Motor neuron (in vitro differentiated cells): ENCODE measurements at regions not wholly inside any gene's neighbourhood (a gene's known extent, or its start where the extent isn't known, plus 50 kb on each side); places are given as distances from the start of the nearest gene placed in this dataset.
"Not testable (repeated sequence)": the region's sequence is repeated elsewhere in the genome, so short reads cannot be mapped to it uniquely, and the experiment has no call there.

ENCODE experiments used
- ATAC-seq, 8 experiments: fragments of 200-7000 bp; cut with Tn5 transposase; replicated peaks in 6 of 8; 2 replicates each; pipeline ENCODE4 v1.8.0; 2021; ENCODE audit warnings: mild to moderate bottlenecking in 8 of 8, moderate library complexity in 8 of 8
- H3K27ac ChIP-seq, 2 donors: fragments of 250-450 bp; sonication (Bioruptor Pico); 2 replicates each; pipeline ENCODE4 v1.9.0; 2021; ENCODE audit warnings: antibody characterized with exemption in 2 of 2, mild to moderate bottlenecking in 2 of 2, moderate library complexity in 1 of 2
- H3K4me1 ChIP-seq, 2 donors: fragments of 250-450 bp; sonication (Bioruptor Pico); replicated peaks in 1 of 2; 2 replicates each; pipeline ENCODE4 v1.6.1; 2021; ENCODE audit warnings: antibody characterized with exemption in 2 of 2, mild to moderate bottlenecking in 2 of 2, moderate library complexity in 1 of 2
- H3K4me3 ChIP-seq, 5 donors: fragments of 250-450 bp; sonication (Bioruptor Pico); 2 replicates each; pipeline ENCODE4 v1.9.0; 2021; ENCODE audit warnings: antibody characterized with exemption in 5 of 5, mild to moderate bottlenecking in 5 of 5, moderate library complexity in 4 of 5
- WGBS, 10 experiments: fragments of 450-650 bp; shearing (Covaris generic); methylation state at CpG; one replicate each; pipeline ENCODE4 v1.0.0; 2022; 5-methylcytosine and 5-hydroxymethylcytosine counted together
- in situ Hi-C, 9 experiments: fragments of 400-800 bp; cut with MboI; loops; one replicate each; pipeline ENCODE4 v1.15.0; 2021; ENCODE audit warnings: low sequenced_read_pairs in 9 of 9, low pct_unique_long_range_greater_than_20kb in 2 of 9; ENCODE audit not compliant: unreplicated experiment in 9 of 9

DNA sequence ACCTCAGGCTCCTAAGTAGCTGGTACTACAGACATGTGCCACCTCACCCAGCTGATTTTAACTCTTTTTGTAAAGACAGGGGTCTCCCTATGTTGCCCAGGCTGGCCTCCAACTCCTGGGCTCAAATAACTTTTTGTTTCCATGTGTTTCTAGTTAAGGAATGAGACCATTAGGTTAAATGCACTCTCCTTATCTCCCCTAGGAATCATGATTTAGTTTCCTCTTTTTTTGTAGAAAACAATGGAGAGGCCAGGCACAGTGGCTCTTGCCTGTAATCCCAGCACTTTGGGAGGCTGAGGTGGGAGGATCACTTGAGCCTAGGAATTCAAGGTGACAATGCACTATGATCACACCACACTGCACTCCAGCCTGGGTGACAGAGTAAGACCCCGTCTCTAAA is 198.8 kb upstream of the C2CD4B start:
- in situ Hi-C loops, result no loop called here
- WGBS, 10 experiments, result 0 to 100% (median 83%) methylated on average over 1 of the region's 1 CpG; no CpG with 5 or more reads in 4 of the 10 experiments
- no peak overlapping the region for H3K4me3 ChIP-seq
- no peak for ATAC-seq
- H3K27ac ChIP-seq, result no peak overlapping the region
- H3K4me1 ChIP-seq, result peaks cover 4 to 19% of the 10 kb centered on the region in 2 donors

GRCh38 chr15:62365795-62366442 is 200.8 kb upstream of the C2CD4B start:
- ATAC-seq, result peak in 3 of 8 experiments; percentile 39 to 57 (median 52)
- in situ Hi-C loops, result no loop called here
- no peak overlapping the region for H3K4me3 ChIP-seq
- WGBS, 10 experiments, result 0 to 100% (median 60%) methylated on average over 1 to 3 of the region's 4 CpGs; no CpG with 5 or more reads in 1 of the 10 experiments
- peaks cover 0 to 4% of the 10 kb centered on the region in 2 donors for H3K4me1 ChIP-seq
- H3K27ac ChIP-seq, result no peak overlapping the region

DNA sequence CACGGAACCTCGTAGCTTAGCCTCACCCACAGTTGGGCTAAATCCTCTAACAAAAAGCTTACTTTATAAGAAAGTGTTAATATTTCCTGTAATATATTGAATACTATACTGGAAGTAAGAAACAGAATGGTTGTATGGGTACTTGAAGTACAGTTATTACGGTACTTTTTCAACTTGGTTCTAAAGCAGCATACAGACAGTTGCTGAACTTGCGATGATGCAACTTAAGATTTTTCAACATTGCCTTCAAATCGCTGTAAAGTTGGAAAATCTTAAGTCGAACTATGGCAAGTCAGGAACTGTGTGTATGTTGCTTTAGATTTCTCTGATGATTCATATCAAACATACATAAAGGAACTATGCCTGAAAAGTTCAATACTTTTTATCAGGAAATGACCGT is 204.4 kb upstream of the C2CD4B start:
- WGBS, 10 experiments, result 58 to 100% (median 77%) methylated on average over 2 to 7 of the region's 7 CpGs
- in situ Hi-C loops, result no loop called here
- Histone ChIP-seq H3K27ac (no peak overlapping the region), H3K4me3 (no peak overlapping the region), H3K4me1 (no peaks in the 10 kb centered on the region)
- no peak for ATAC-seq

- ATAC-seq, result peak in 2 of 8 experiments; percentile 70 to 78
- H3K27ac ChIP-seq, in situ Hi-C loops, H3K4me1 ChIP-seq, H3K4me3 ChIP-seq: not testable (repeated sequence)
- 17 to 100% (median 83%) methylated on average over 1 to 3 of the region's 4 CpGs; no CpG with 5 or more reads in 5 of the 10 experiments for WGBS, 10 experiments
These were observed 206.6 kb upstream of the C2CD4B start for GRCh38 chr15:62371683-62372082.

DNA sequence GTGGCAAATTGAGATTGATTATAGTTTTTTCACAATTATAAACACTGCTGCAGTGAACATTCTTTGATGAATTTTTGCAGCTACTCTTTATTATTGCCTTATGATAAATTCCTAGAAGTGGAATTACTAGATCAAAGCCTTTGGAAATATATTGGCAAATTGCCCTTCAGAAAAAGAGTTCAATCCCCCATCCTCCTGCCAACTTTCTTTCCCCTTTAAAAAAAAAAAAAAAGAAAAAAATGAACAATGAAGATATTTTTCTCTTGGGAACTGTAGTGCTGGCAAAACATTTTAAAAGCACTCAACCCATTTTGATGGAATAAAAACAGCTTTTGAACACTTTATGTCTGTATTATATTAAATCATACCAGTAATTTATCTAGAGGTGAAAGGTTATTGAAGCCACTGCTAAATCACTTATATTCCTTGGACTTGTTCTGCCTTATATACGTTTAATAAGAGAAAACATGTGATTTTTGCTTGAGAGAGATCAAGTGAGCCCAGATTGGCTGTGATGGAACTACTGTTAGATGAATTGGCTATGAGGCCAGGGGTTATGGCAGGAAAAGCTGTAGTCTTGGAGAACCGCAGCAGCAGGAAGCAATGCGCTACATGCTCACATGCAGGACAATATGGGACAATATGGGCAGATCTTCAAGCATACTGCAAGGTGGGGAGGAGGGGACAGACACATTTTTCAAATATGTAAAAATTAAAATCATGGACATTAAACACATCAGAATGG is 212.8 kb upstream of the C2CD4B start:
- H3K4me3 ChIP-seq, result no peak overlapping the region
- 20 to 100% (median 65%) methylated on average over 1 to 3 of the region's 3 CpGs for WGBS, 10 experiments
- no peak for ATAC-seq
- H3K27ac ChIP-seq, result no peak overlapping the region
- H3K4me1 ChIP-seq, result peaks cover 0 to 9% of the 10 kb centered on the region in 2 donors
- in situ Hi-C loops, result loop anchor here in 1 of 9 experiments (25.0 kb wide), 1 partner anchor 359 kb away; no protein-coding TSS in a partner anchor

- Histone ChIP-seq H3K27ac (no peak overlapping the region), H3K4me3 (no peak overlapping the region), H3K4me1 (peaks cover 0 to 9% of the 10 kb centered on the region in 2 donors)
- ATAC-seq, result no peak
- in situ Hi-C loops, result loop anchor here in 1 of 9 experiments (25.0 kb wide), 1 partner anchor 358 kb away; no protein-coding TSS in a partner anchor
- WGBS, 10 experiments, result 7 to 100% (median 63%) methylated on average over 1 to 5 of the region's 5 CpGs; no CpG with 5 or more reads in 1 of the 10 experiments
These were observed 213.8 kb upstream of the C2CD4B start for GRCh38 chr15:62378772-62379498.

GRCh38 chr15:62380011-62380410 is 214.9 kb upstream of the C2CD4B start:
- peaks cover 0 to 9% of the 10 kb centered on the region in 2 donors for H3K4me1 ChIP-seq
- no peak overlapping the region for H3K27ac ChIP-seq
- WGBS, 10 experiments, result 0 to 100% (median 59%) methylated on average over 1 to 2 of the region's 4 CpGs; no CpG with 5 or more reads in 6 of the 10 experiments
- in situ Hi-C loops, result loop anchor here in 1 of 9 experiments (25.0 kb wide), 1 partner anchor 357 kb away; no protein-coding TSS in a partner anchor
- ATAC-seq, result no peak
- H3K4me3 ChIP-seq, result no peak overlapping the region

- no peak overlapping the region for H3K27ac ChIP-seq
- WGBS, 10 experiments, result 63 to 88% (median 83%) methylated on average over 1 of the region's 1 CpG; no CpG with 5 or more reads in 5 of the 10 experiments
- in situ Hi-C loops, result loop anchor here in 1 of 9 experiments (25.0 kb wide), 1 partner anchor 355 kb away; no protein-coding TSS in a partner anchor
- H3K4me3 ChIP-seq, result no peak overlapping the region
- ATAC-seq, result no peak
- peaks cover 0 to 9% of the 10 kb centered on the region in 2 donors for H3K4me1 ChIP-seq
These were observed 217.0 kb upstream of the C2CD4B start for GRCh38 chr15:62382046-62382445.

DNA sequence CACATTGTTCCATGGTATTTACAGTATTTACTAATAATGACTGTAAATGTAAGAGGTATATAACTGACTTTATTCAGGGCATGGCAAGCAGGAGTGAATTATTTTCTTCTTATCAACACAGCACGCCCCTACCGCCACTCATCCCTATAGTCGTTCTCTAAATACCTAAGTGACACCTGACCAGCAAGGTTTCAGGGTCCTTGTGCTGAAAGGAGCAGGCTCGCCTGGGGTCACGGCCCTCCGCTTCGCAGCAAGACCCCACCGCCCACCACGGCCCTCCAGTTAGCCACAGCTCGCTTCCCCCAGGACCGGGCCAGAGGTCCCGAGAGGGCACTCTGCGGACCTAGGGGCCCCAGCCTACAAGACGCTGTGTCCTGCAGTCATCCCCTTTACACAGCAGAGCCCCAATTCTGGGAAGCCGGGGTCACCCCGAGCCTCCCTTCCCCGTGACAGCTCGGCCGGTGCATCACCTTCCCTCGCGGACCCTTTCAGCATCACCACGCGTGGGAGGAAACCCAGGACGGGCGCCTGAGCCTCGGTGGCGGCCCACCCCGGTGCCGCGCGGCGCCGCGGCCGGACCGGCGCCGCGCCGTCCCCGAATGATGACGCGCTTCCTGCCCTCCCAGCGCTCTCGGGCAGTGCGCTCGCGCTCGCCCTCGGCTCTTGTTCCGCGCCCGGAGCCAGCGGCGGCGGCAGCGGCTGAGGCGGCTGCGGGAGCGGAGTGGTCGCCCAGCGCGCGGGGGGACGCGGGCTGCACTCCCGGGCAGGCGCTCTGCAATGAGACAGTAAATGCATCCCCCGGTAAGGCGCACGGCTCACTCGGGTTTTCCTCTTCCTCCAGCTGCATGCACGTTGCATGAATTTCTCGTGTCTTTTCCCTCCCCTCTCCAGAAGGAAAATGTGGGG is 225.1 kb upstream of the C2CD4B start, which contains the start of gene TLN2:
Gene TLN2, plus strand, starts transcription at position 666 of the 906 bp plus-strand sequence.
- Histone ChIP-seq H3K27ac (peak within 1 kb of the TSS; percentile 73 to 75), H3K4me3 (peak within 1 kb of the TSS; percentile 70 to 94 (median 89)), H3K4me1 (peaks cover 10 to 11% of the 10 kb centered on the region in 2 donors)
- in situ Hi-C loops, result loop anchor here in 1 of 9 experiments (25.0 kb wide), 1 partner anchor 347 kb away; no protein-coding TSS in a partner anchor
- peak; percentile 72 to 87 (median 82) for ATAC-seq
- 0 to 1% (median 0%) methylated on average over 2 to 33 of the region's 74 CpGs; no CpG with 5 or more reads in 2 of the 10 experiments for WGBS, 10 experiments

DNA sequence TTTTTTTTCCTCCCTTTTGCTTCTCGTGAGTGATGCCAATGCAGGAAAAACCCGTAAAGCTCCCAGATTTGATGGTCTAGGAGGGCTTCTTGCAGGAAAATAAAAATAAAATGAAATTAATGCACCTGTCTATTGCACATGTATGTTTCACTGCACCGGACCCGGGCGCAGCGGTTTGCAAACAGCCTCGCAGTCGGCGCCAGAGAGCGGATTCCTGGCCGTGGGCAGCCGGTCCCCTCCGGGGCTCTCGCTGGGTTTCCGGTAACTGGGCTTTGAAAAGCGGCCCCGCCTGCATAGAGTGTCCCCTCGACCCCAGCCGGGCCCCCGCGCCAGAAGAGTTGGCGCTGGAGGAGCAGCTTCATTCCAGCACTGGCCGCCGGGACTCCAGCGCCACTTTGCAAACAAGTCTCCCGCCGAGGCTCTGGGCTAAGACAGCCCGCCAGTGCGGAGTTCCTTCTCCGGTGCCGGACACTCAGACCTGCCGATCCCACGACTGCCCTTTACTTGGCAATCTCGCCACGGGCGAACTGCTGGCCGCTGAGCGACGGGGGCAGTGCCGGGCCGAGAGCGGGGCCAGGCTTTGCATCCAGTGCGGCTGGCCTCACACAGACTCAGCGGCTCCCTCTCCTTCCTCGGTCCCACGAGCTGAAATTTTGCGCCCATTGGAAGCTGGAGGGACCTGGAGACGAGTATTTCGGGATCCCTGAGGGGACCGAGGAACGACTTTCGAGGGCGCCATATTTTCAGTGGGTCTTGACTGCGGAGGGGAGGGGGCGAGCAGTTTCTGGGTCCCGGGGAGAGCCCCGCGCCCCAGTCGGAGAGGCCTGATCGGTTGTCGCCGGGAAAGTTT is 225.9 kb upstream of the C2CD4B start:
- Histone ChIP-seq H3K4me1 (peaks cover 10 to 11% of the 10 kb centered on the region in 2 donors), H3K4me3 (peak overlapping the region; percentile 70 to 94 (median 89)), H3K27ac (peak overlapping the region in 1 of 2 donors; percentile 75)
- in situ Hi-C loops, result loop anchor here in 1 of 9 experiments (25.0 kb wide), 1 partner anchor 346 kb away; no protein-coding TSS in a partner anchor
- peak; percentile 21 to 49 (median 46) for ATAC-seq
- 0 to 4% (median 0%) methylated on average over 1 to 17 of the region's 62 CpGs; no CpG with 5 or more reads in 3 of the 10 experiments for WGBS, 10 experiments
